ENCODE measurements at regions not wholly inside any gene's neighbourhood (a gene's known extent, or its start where the extent isn't known, plus 50 kb on each side); places are given as distances from the start of the nearest gene placed in this dataset.

GRCh38 chr4:96073461-96073860 lies 233.6 kb downstream of the PDHA2 start:
- no peak overlapping the region for H3K4me2 ChIP-seq (ENCODE audit: low read length)
- no peaks in the 10 kb centered on the region for H4K20me1 ChIP-seq (ENCODE audit: insufficient read depth, low read length)
- TF ChIP-seq EZH2 (IDR thresholded peaks at IDR 0.05; ENCODE audit: borderline replicate concordance, low read length) (no peak), CTCF (IDR thresholded peaks at IDR 0.05; ENCODE audit: low read length) (no peak)
- no peak overlapping the region for H3K4me3 ChIP-seq (ENCODE audit: low read depth, low read length, poor library complexity, severe bottlenecking)
- H3K27ac ChIP-seq (ENCODE audit: low read depth, low read length, poor library complexity, severe bottlenecking), result no peak overlapping the region
- H3K27me3 ChIP-seq (ENCODE audit: insufficient read depth, low read length), result no peaks in the 10 kb centered on the region
- no peaks in the 10 kb centered on the region for H3K4me1 ChIP-seq (ENCODE audit: insufficient read depth, low read length, severe bottlenecking)
- H3K79me2 ChIP-seq (ENCODE audit: insufficient read depth, low read length), result no peaks in the 10 kb centered on the region
- H2AFZ ChIP-seq (ENCODE audit: low read length), result no peak overlapping the region
- H3K9me2 ChIP-seq (ENCODE audit: low read depth, low read length), result no peaks in the 10 kb centered on the region
- H3K9ac ChIP-seq (ENCODE audit: low read length), result no peak overlapping the region
- no peaks in the 10 kb centered on the region for H3F3A ChIP-seq (ENCODE audit: insufficient read depth, low read length)
- H3K36me3 ChIP-seq (ENCODE audit: insufficient read depth, low read length), result no peaks in the 10 kb centered on the region
- no peaks in the 10 kb centered on the region for H3K9me3 ChIP-seq (ENCODE audit: low read length)

- Histone ChIP-seq H3K36me3 (ENCODE audit: insufficient read depth, low read length) (no peaks in the 10 kb centered on the region), H3K4me3 (ENCODE audit: low read depth, low read length, poor library complexity, severe bottlenecking) (no peak overlapping the region), H4K20me1 (ENCODE audit: insufficient read depth, low read length) (no peaks in the 10 kb centered on the region), H3K27ac (ENCODE audit: low read depth, low read length, poor library complexity, severe bottlenecking) (no peak overlapping the region), H3F3A (ENCODE audit: insufficient read depth, low read length) (no peaks in the 10 kb centered on the region), H3K9me3 (ENCODE audit: low read length) (no peaks in the 10 kb centered on the region), H2AFZ (ENCODE audit: low read length) (no peak overlapping the region), H3K9ac (ENCODE audit: low read length) (no peak overlapping the region), H3K4me1 (ENCODE audit: insufficient read depth, low read length, severe bottlenecking) (no peaks in the 10 kb centered on the region), H3K4me2 (ENCODE audit: low read length) (no peak overlapping the region), H3K27me3 (ENCODE audit: insufficient read depth, low read length) (no peaks in the 10 kb centered on the region), H3K9me2 (ENCODE audit: low read depth, low read length) (no peaks in the 10 kb centered on the region), H3K79me2 (ENCODE audit: insufficient read depth, low read length) (no peaks in the 10 kb centered on the region)
- TF ChIP-seq EZH2 (IDR thresholded peaks at IDR 0.05; ENCODE audit: borderline replicate concordance, low read length) (no peak), CTCF (IDR thresholded peaks at IDR 0.05; ENCODE audit: low read length) (no peak)
These were observed 252.3 kb downstream of the PDHA2 start for GRCh38 chr4:96092151-96092705.

- H3K79me2 ChIP-seq (ENCODE audit: insufficient read depth, low read length), result no peaks in the 10 kb centered on the region
- H3K4me3 ChIP-seq (ENCODE audit: low read depth, low read length, poor library complexity, severe bottlenecking), result no peak overlapping the region
- no peaks in the 10 kb centered on the region for H3K27me3 ChIP-seq (ENCODE audit: insufficient read depth, low read length)
- no peak overlapping the region for H3K4me2 ChIP-seq (ENCODE audit: low read length)
- no peak for TF ChIP-seq EZH2 (IDR thresholded peaks at IDR 0.05; ENCODE audit: borderline replicate concordance, low read length)
- no peak for TF ChIP-seq CTCF (IDR thresholded peaks at IDR 0.05; ENCODE audit: low read length)
- no peaks in the 10 kb centered on the region for H3K9me3 ChIP-seq (ENCODE audit: low read length)
- H3K9ac ChIP-seq (ENCODE audit: low read length), result no peak overlapping the region
- no peaks in the 10 kb centered on the region for H3F3A ChIP-seq (ENCODE audit: insufficient read depth, low read length)
- no peaks in the 10 kb centered on the region for H3K4me1 ChIP-seq (ENCODE audit: insufficient read depth, low read length, severe bottlenecking)
- H2AFZ ChIP-seq (ENCODE audit: low read length), result no peak overlapping the region
- no peaks in the 10 kb centered on the region for H3K36me3 ChIP-seq (ENCODE audit: insufficient read depth, low read length)
- no peaks in the 10 kb centered on the region for H4K20me1 ChIP-seq (ENCODE audit: insufficient read depth, low read length)
- no peaks in the 10 kb centered on the region for H3K9me2 ChIP-seq (ENCODE audit: low read depth, low read length)
- no peak overlapping the region for H3K27ac ChIP-seq (ENCODE audit: low read depth, low read length, poor library complexity, severe bottlenecking)
These were observed 253.2 kb downstream of the PDHA2 start for GRCh38 chr4:96093057-96093456.
